GM21576 (cell line): ENCODE measurements at regions not wholly inside any gene's neighbourhood (a gene's known extent, or its start where the extent isn't known, plus 50 kb on each side); places are given as distances from the start of the nearest gene placed in this dataset.

ENCODE experiments used
- ATAC-seq: cut with Tn5 transposase; IDR thresholded peaks from one replicate; pipeline ENCODE4 v1.9.1; 2021; ENCODE audit warnings: mild to moderate bottlenecking, moderate library complexity; ENCODE audit not compliant: unreplicated experiment

DNA sequence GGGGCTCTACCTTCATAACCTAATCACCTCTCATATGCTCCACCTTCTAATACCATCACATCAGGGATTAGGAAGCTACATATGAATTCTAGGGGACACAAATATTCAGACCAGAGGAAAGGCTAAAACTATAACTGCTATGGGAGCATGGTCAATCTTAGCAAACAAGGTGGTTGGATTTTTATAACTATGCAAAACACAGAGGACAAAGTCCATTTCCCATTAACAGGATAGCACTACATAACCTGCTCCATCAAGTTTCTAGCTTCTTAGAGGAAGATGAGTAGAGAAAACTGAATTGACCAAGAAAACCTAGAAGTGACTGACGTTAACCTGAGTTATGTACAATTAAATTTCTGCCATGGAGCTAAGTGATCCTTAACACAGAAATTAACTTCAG, 398.6 kb downstream of the TBL1XR1 start:
- no peak for ATAC-seq

DNA sequence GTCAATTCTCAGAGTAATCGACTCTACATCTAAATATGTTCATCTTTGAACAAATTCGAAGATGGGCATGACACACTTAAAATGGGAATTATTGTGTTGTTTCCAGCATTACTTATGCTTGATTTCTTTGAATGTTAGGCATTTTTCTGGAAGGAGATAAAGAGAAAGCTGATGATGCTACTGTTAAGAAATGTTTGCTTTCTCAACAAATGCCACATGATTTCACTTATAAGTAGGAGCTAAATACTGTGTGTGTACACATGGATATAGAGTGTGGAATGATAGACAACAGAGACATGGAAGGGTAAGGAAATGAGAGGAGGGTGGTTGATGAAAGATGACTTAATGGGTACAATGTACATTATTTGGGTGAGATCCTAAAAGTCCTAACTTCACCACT, 400.9 kb downstream of the TBL1XR1 start:
- ATAC-seq: no peak

DNA sequence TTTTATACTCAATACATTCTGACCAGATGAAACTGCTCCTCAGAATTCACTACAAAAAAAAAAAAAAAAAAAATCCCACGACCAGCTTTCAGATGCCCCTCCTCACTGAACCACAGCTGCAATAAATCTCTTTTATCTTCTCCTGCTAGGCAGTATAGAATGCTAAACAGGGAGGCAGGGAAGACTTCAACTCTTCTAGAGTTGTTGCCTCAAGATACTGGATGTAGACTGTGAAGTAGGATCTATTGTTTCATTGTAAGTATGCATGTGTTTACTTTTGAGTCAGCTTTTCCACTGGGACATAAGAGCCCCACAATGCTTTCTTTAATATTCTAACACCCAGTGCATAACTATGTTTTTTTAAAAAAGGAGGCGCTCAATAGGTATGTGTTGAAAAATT, 401.4 kb downstream of the TBL1XR1 start:
- ATAC-seq: no peak

DNA sequence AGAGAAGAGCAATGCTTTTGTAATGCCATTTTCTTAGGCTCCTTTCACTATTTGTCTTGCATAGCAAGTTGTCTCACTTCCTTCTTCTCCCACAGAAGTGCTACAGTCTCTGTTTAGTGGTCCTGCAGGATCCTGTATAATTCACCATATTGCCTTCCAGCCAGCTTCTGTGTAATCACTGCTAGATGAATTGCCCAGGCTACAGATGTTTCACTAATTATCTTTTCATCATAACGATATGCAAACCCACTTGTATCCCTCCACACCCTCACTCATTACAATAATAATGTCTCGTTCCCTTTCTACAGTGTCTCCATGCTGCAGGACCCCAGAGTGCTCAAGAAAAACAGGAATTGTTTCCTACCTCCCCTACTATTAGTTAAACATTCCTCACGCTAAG, 402.9 kb downstream of the TBL1XR1 start:
- ATAC-seq: no peak

DNA sequence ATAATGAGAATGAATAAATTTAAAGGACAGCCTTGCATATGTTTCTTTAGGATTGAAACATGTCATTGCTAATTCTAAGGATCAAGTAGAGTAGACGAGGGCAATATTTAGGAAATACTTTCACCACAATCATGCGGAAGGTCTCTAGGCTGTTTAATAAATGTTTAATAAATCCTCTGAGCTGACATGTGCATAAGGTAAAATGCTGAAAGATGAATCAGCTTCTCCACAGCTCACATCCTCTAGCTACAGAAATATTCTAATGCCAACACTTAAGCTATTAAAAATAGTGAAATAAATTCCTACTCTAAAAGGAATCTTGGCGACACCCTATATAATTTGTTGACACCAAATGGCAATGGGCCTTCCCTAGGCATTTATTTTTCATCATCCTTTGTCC, 407.3 kb downstream of the TBL1XR1 start:
- ATAC-seq: no peak

DNA sequence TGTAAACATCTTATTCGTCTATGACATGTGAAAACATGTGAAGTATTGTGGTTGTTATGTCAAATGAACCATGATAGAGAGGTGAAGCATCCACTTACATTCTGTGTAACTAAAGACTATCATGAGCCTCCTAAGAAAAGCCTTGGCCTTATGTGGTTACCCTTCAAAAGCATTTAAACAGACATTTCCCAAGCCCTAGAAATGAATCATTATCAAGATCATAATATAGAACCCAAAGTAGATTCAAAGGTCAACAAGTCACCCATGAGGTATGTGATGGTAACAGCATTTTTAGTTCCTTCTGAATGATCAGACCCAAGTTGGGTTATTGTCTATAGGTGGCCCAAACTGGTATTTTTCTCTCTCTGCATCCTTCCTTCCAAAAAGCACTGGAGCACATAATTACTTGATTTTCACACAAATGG, 408.0 kb downstream of the TBL1XR1 start:
- ATAC-seq: no peak

DNA sequence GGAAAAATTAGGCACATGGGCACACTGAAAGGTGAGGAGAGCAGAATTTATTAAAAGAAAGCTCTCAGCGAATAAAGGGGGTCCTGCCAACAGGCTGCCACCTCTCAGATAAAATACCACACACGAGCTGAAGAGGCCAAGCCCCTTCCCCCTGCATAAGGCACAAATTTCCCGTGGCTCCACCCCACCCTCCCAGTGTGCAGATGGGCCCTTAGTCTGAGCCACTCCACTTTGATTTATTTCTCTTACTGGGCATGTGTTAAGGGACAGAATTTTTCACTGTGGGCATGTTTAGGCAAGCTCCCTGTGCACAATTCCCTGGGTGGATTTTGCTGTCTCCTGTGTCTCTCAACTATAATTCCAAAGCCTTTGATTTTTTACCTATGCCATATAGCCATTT, 409.8 kb downstream of the TBL1XR1 start:
- no peak for ATAC-seq

DNA sequence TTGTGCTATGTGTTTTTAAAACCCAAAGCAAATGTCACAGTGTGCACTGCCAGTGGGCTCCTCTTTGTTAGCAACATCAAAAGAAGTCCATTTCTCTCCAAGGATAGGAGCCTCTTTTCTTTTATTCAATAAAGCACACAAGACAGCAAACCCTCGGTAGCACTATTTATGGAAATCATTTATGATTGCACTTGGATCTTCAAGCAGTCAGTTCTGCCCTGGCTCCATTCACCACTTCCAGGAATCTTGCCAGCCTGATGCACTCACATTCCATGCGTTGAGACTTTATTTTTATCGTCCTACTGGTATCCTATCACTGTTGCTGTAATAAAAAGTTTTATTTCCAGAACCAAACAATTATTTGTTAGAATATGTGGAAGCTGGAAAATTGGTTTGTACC, 412.1 kb downstream of the TBL1XR1 start:
- ATAC-seq: no peak

DNA sequence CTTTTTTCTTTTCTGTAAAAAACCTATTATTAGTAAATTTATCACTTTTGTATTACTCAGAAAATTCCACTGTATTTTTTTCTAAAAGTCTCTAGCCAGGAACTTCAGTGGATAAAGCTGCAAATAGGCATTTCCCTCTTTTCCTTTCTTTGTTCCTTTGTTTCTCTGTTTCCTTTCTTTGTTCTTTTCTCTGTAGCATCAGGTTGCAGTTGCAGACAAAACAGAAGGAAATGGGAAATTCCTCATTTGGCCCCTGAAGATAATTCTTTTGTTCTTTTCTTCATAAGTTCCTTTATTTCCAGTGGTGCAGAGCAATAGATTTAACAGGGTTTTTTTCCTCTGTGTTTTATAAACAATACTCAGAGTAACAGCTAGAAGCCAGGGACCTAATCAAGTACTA, 416.5 kb downstream of the TBL1XR1 start:
- no peak for ATAC-seq

DNA sequence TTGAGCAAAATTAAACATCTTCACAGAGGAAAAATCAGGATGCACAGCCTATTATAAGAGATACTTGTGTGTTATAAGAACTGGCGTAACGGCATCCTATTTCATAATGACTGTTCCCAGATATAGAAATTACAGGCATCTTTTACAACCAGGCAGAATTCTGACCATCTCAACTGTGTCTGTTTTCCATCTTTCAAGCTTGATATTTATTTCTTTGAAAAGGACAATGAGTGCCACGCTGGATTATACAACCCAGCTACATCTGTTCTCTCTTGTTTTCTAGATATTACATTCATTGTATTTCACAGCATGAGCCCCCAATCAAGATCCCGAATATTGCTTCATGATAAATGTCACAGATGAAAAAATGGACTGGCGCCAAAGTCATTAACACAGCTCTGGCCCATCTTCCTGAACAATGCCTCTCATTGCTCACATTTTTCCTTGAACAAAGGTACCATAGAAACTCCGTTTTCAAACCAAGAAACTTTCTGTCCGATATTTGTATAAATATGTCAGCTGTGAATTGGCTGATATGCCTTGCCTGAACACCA, 420.6 kb downstream of the TBL1XR1 start:
- ATAC-seq: no peak

DNA sequence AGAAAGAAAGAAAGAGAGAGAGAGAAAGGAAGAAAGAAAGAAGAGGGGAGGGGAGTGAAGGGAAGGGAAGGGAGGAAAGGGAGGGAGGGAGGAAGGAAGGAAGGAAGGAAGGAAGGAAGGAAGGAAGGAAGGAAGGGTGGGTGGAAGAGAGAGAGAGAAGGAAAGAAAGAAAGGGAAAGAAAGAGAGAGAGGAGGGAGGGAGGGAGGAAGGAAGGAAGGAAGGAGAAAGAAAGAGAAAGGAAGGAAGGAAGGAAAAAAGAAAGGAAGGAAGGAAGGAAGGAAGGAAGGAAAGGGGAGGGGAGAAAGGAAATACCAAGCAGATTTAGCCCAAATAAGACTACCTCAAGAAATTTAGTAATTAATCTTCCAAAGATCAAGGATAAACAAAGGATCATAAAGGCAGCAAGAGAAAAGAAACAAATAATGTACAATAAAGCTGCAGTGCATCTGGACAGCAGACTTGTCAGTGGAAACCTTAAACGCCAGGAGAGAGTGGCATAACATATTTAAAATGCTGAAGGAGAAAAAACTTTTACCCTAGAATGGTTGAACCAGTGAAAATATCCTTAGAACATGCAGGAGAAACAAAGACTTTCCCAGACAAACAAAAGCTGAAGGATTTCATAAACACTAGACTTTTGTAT, 427.6 kb downstream of the TBL1XR1 start:
- ATAC-seq: no peak

DNA sequence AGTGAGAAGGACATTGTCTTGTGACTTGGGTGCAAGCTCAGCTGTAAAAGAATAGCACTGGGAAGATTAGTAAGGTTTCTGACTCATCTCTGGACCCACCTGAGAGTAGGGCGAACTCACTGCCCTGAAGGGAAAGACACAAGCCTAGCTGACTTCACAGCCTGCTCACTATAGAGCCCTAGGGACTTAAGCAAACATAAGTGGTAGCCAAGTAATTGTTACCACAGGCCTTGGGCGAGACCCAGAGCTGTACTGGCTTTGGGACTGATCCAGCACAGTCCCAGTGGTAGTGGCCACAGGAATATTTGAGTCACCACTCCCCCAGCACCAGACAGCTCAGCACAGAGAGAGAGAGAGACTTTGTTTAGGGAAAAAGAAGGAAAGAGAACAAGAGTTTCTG, 429.9 kb downstream of the TBL1XR1 start:
- ATAC-seq: no peak

DNA sequence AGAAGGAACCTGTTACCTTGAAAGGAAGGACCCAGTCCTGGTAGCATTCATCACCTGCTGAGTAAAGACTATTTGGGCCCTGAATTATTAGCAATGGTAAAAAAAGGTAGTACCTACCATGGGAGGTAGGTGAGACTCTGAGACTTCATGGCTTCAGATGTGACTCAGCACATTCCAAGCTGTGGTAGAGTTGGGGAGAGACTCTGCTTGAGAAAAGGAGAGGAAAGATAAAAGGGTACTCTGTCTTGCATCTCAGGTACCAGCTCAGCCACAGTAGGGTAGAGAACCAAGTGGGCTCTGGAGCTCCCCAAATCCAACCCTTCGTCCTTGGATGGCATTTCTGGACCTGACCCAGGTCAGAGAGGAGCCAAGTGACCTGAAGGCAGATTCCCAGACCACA, 430.4 kb downstream of the TBL1XR1 start:
- no peak for ATAC-seq

DNA sequence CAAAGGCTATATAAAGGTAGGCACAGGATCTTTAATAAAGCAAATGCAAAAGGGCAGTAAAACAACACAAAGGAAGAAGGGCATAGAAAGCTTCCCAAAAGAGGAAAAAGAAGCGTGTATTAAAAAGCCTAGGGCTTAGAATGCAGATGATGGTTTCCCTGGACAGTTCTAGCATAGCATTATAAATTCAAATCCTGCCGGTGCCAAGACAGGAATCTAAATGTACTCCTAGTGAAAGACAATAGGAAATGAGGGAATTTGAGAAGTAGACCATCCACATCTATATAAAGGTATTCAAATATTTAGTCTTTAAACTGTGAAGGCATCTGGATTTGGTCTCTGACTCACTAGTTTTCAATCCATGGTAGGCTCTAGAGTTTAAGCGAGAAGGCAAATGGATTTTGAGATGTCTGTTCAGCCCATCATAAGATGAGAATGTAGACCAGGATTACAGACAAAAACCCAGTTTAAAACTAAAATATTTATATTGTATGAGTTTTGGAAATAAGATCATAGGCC, 431.8 kb downstream of the TBL1XR1 start:
- no peak for ATAC-seq

DNA sequence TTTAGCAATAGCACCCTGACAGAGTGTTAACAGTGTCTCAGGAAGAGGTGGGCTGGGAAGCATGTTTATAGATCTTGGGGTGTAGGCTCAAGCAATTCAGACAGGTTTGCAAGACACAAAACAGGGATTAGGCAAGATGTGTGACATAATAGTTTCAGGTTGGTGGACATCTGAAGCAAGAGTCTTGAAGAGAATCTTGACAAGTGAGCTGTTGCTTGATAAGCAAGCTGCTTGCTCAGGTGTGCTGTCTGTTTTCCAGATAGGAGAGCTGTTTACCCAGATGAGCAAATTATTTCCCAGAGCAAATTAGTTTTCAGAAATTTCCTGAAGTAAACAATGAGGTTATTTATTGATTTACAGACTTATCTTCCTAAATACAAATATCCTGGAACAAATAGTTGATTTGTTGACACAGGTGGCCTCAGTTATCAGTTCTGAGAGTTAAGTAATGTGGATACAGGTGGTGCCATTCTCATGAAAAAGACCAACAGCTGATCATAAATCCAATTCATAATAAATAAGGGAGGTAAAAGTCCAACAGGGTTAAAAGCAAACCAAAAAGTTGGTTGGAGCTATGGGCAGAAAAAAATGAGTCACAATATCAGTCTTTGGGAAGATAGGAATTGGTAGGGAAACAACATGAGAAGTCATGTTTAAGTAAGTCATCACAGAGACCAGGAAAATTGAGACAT, 437.3 kb downstream of the TBL1XR1 start:
- ATAC-seq: no peak

DNA sequence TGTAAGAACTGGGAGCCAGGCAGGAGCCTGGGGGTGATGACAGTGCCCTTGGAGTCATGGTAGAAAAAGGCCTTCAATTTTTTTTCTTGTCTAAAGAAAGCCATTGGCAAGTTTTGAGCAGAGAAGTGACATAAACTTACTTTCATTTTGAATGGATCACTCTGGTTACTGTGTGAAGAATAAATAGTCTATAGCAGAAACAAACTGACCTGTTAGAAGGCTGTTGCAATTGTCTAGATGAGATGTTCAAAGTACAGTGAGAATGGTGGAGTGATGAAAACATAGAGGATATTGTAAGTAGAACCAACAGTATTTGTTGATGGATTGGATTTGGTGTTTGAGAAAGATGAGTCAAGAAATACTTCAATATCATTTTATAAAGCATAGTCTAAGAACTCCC, 439.9 kb downstream of the TBL1XR1 start:
- no peak for ATAC-seq

DNA sequence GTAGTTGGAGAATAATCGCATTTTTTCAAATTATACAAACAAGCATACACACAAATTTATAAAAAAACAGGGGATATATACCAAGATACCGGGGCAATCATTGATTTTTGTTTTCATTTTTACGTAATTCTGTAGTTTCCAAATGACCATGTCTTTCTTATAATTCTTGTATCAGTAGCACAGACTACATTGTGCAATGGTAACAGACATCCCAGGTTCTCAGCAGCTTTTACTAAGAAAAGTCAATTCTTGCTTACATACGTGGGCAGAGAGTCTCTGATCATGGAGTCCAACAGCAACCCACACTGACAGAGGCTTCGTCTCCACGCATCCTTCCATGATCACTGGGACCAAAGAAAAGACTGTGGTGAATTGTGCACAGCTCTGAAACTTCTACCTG, 441.3 kb downstream of the TBL1XR1 start:
- no peak for ATAC-seq

DNA sequence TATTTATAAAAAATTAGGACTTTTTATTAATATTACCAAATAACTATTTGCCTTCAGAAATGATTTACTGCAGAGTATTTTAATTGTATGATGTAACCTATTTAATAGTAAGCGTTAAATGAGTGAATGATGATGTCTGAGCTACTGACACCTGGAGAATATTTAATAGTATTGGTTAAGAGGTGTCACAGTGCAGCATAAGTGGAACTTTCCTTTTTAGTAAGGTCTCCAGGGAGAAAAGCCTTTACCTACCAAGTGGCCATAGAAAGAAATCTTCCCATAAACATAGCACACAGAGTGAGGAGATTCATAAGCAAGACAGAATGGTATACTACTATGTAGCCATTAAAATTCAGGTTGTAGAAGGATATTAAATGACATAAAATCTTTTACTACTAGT, 441.7 kb downstream of the TBL1XR1 start:
- ATAC-seq: no peak

DNA sequence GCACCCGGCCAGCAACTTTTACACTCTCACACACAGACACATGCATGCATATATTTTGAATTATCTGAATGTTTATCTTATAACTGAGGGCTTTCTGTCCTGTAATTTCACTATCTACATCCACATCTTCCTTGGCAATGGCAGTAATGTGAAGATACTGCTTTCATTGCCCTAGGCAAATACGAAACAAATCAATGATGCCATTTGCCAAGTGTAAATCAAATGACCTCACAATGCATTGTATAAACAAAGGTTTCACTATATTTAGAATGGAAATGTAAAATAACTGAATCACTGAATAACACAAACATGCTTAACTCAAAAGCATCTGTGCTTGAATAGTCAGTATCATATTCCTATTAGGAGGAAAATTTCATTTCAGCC, 455.6 kb downstream of the TBL1XR1 start:
- no peak for ATAC-seq

DNA sequence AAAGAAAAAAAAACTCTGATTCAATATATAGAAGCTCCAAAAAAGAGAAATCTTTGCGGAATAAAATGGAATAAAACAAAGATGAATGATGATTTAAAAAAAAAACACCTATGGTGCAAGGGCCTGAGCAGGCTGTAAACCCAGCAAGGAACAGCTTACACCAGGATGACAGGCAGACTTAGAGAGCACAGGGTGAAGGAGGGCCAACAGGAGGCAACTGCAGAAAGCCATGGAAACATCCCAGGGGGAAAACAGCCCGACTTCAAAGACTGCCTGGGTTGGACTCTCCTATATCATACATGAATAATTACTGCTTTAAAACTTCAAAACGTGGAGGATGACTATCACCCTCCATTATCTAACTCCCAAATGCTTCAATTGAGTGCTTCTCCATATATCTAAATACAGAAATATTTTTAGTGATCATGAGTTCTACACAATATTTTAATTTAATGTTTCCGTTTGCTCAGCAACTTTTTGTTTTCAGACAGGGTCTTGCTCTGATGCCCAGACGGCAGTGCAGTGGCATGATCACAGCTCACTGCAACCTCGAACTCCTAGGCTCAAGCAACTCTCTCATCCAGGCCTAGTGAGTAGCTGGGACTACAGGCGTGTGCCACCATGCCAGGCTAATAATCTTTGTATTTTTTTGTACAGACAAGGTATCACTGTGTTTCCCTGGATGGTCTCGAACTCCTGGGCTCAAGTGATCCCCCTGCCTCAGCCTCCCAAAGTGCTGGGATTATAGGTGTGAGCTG, 456.2 kb downstream of the TBL1XR1 start:
- no peak for ATAC-seq

DNA sequence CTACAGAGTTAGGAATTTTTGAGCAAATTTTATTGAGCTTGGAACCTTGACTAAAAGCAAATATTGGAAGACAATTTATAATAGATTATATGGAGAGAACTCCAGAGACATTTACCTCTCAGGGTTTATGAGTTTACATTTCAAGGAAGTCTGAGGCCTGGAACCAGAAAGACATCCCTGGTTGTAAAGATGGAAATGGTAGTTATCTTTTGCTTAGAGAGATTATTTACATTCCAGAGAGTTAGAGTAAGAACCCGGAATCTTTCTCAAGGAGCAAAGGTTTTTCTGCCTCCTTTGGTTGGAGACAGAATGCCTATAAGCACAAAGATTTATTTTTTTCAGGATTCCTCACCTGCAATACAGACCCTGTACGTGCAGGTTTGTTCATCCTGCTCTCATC, 458.1 kb downstream of the TBL1XR1 start:
- no peak for ATAC-seq
